ENCODE measurements at regions not wholly inside any gene's neighbourhood (a gene's known extent, or its start where the extent isn't known, plus 50 kb on each side); places are given as distances from the start of the nearest gene placed in this dataset.
"Not testable (repeated sequence)": the region's sequence is repeated elsewhere in the genome, so short reads cannot be mapped to it uniquely, and the experiment has no call there.

- Histone ChIP-seq H3K36me3 (ENCODE audit: insufficient read depth, low read length) (no peaks in the 10 kb centered on the region), H3K4me3 (ENCODE audit: low read length) (no peak overlapping the region), H3K27ac (ENCODE audit: low read length) (no peak overlapping the region), H2AFZ (ENCODE audit: low read length) (no peak overlapping the region), H3K9me2 (replicated peaks; ENCODE audit: insufficient read depth, low read length) (no peaks in the 10 kb centered on the region), H4K20me1 (ENCODE audit: insufficient read depth, low read depth, low read length) (no peaks in the 10 kb centered on the region), H3K4me2 (ENCODE audit: low read depth, low read length, poor library complexity, severe bottlenecking) (no peak overlapping the region), H3K27me3 (ENCODE audit: low read length) (no peaks in the 10 kb centered on the region), H3K4me1 (ENCODE audit: low read length) (no peaks in the 10 kb centered on the region), H3K9ac (ENCODE audit: low read length) (no peak overlapping the region), H3K9me3 (ENCODE audit: low read length) (no peaks in the 10 kb centered on the region), H3K79me2 (ENCODE audit: low read length) (no peaks in the 10 kb centered on the region)
- no peak for DNase-seq
These were observed 331.9 kb upstream of the SFRP2 start for GRCh38 chr4:154120690-154121345.

- no peaks in the 10 kb centered on the region for H3K36me3 ChIP-seq (ENCODE audit: insufficient read depth, low read length)
- no peaks in the 10 kb centered on the region for H3K79me2 ChIP-seq (ENCODE audit: low read length)
- no peak overlapping the region for H3K4me2 ChIP-seq (ENCODE audit: low read depth, low read length, poor library complexity, severe bottlenecking)
- H3K9me2 ChIP-seq (replicated peaks; ENCODE audit: insufficient read depth, low read length) = no peaks in the 10 kb centered on the region
- H3K9me3 ChIP-seq (ENCODE audit: low read length) = no peaks in the 10 kb centered on the region
- no peak overlapping the region for H2AFZ ChIP-seq (ENCODE audit: low read length)
- no peak overlapping the region for H3K9ac ChIP-seq (ENCODE audit: low read length)
- no peak overlapping the region for H3K27ac ChIP-seq (ENCODE audit: low read length)
- H3K4me1 ChIP-seq (ENCODE audit: low read length) = no peaks in the 10 kb centered on the region
- H3K27me3 ChIP-seq (ENCODE audit: low read length) = no peaks in the 10 kb centered on the region
- DNase-seq = no peak
- H4K20me1 ChIP-seq (ENCODE audit: insufficient read depth, low read depth, low read length) = no peaks in the 10 kb centered on the region
- no peak overlapping the region for H3K4me3 ChIP-seq (ENCODE audit: low read length)
These were observed 331.3 kb upstream of the SFRP2 start for GRCh38 chr4:154120006-154120676.

DNA sequence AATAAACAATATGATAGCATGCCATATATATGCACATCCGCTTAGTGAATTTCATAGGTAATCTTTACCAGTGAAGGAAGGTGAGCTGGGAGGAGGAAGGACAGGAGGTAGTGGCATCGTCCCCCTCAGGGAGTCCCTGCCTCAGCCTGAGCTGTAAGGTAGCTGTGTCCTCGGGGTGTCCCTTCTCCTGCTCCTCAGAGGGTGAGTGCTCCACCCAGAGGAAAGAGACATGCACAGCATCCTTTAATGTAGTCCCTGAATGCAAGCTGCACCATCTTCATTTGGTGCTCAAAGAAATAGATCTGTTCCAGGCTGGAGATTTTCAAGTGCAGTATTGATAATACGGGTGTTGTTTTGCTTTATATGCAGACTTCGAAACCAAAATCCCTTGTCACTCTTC, 330.4 kb upstream of the SFRP2 start:
- Histone ChIP-seq H3K79me2 (ENCODE audit: low read length) (no peaks in the 10 kb centered on the region), H2AFZ (ENCODE audit: low read length) (no peak overlapping the region), H3K9ac (ENCODE audit: low read length) (no peak overlapping the region), H3K9me3 (ENCODE audit: low read length) (no peaks in the 10 kb centered on the region), H3K27ac (ENCODE audit: low read length) (no peak overlapping the region), H4K20me1 (ENCODE audit: insufficient read depth, low read depth, low read length) (no peaks in the 10 kb centered on the region), H3K36me3 (ENCODE audit: insufficient read depth, low read length) (no peaks in the 10 kb centered on the region), H3K27me3 (ENCODE audit: low read length) (no peaks in the 10 kb centered on the region), H3K4me2 (ENCODE audit: low read depth, low read length, poor library complexity, severe bottlenecking) (no peak overlapping the region), H3K4me1 (ENCODE audit: low read length) (no peaks in the 10 kb centered on the region), H3K9me2 (replicated peaks; ENCODE audit: insufficient read depth, low read length) (no peaks in the 10 kb centered on the region), H3K4me3 (ENCODE audit: low read length) (no peak overlapping the region)
- DNase-seq = no peak

DNA sequence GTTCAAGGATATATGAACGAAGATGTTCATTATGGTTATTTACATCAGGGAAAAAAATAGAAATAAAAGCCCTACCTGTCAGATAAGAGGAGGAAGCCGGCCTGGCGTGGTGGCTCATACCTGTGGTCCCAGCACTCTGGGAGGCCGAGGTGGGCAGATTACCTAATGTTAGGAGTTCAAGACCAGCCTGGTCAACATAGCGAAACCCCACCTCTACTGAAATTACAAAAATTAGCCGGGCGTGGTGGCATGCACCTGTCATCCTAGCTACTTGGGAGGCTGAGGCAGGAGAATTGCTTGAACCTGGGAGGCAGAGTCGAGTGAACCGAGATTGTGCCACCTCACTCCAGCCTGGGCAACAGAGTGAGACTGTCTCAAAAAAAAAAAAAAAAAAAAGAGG, 328.8 kb upstream of the SFRP2 start:
- H3K9me2 ChIP-seq (replicated peaks; ENCODE audit: insufficient read depth, low read length); H2AFZ ChIP-seq (ENCODE audit: low read length); H3K79me2 ChIP-seq (ENCODE audit: low read length); H3K9me3 ChIP-seq (ENCODE audit: low read length); H3K4me3 ChIP-seq (ENCODE audit: low read length); H3K4me2 ChIP-seq (ENCODE audit: low read depth, low read length, poor library complexity, severe bottlenecking); H4K20me1 ChIP-seq (ENCODE audit: insufficient read depth, low read depth, low read length); H3K27me3 ChIP-seq (ENCODE audit: low read length); H3K9ac ChIP-seq (ENCODE audit: low read length); H3K27ac ChIP-seq (ENCODE audit: low read length); H3K4me1 ChIP-seq (ENCODE audit: low read length); H3K36me3 ChIP-seq (ENCODE audit: insufficient read depth, low read length); DNase-seq: not testable (repeated sequence)

- H2AFZ ChIP-seq (ENCODE audit: low read length) = no peak overlapping the region
- H4K20me1 ChIP-seq (ENCODE audit: insufficient read depth, low read depth, low read length) = no peaks in the 10 kb centered on the region
- no peaks in the 10 kb centered on the region for H3K36me3 ChIP-seq (ENCODE audit: insufficient read depth, low read length)
- no peaks in the 10 kb centered on the region for H3K4me1 ChIP-seq (ENCODE audit: low read length)
- no peaks in the 10 kb centered on the region for H3K9me3 ChIP-seq (ENCODE audit: low read length)
- 0 out of 2 replicates have a peak, but pooled peaks cover under 1% of the 10 kb centered on the region for H3K27me3 ChIP-seq (ENCODE audit: low read length)
- no peaks in the 10 kb centered on the region for H3K9me2 ChIP-seq (replicated peaks; ENCODE audit: insufficient read depth, low read length)
- H3K4me3 ChIP-seq (ENCODE audit: low read length) = no peak overlapping the region
- no peak for DNase-seq
- no peak overlapping the region for H3K9ac ChIP-seq (ENCODE audit: low read length)
- H3K4me2 ChIP-seq (ENCODE audit: low read depth, low read length, poor library complexity, severe bottlenecking) = no peak overlapping the region
- no peaks in the 10 kb centered on the region for H3K79me2 ChIP-seq (ENCODE audit: low read length)
- H3K27ac ChIP-seq (ENCODE audit: low read length) = no peak overlapping the region
These were observed 318.5 kb upstream of the SFRP2 start for GRCh38 chr4:154107337-154107736.

GRCh38 chr4:154088741-154089140, 299.9 kb upstream of the SFRP2 start:
- H3K9ac ChIP-seq (ENCODE audit: low read length) = no peak overlapping the region
- H3K79me2 ChIP-seq (ENCODE audit: low read length) = no peaks in the 10 kb centered on the region
- peaks cover 5% of the 10 kb centered on the region; the same call in 1 of the 2 replicates for H3K27me3 ChIP-seq (ENCODE audit: low read length)
- H4K20me1 ChIP-seq (ENCODE audit: insufficient read depth, low read depth, low read length) = no peaks in the 10 kb centered on the region
- H2AFZ ChIP-seq (ENCODE audit: low read length) = no peak overlapping the region
- no peaks in the 10 kb centered on the region for H3K9me2 ChIP-seq (replicated peaks; ENCODE audit: insufficient read depth, low read length)
- H3K4me3 ChIP-seq (ENCODE audit: low read length) = no peak overlapping the region
- no peaks in the 10 kb centered on the region for H3K9me3 ChIP-seq (ENCODE audit: low read length)
- no peak for DNase-seq
- H3K4me1 ChIP-seq (ENCODE audit: low read length) = no peaks in the 10 kb centered on the region
- no peaks in the 10 kb centered on the region for H3K36me3 ChIP-seq (ENCODE audit: insufficient read depth, low read length)
- H3K27ac ChIP-seq (ENCODE audit: low read length) = no peak overlapping the region
- no peak overlapping the region for H3K4me2 ChIP-seq (ENCODE audit: low read depth, low read length, poor library complexity, severe bottlenecking)

DNA sequence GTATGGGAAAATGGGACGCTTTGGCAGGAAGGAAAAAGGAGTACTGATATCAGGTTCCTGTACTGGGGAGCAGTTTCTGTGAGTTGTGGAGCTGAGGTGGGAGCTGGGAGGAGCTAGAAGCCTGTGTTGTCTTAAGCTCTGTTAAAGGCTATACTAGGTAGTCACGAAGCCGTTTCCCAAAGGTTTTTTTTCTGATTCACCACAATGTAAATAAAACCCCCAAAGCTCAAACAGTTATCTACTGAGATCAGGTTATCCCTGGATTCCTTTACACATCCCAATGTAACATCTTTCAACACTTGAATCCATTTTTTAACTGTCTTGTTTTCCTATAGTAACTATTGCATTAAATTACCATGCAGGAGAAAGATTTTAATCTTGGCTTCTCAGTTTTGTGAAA, 297.4 kb upstream of the SFRP2 start:
- H3K4me3 ChIP-seq (ENCODE audit: low read length) = no peak overlapping the region
- H3K27ac ChIP-seq (ENCODE audit: low read length) = no peak overlapping the region
- no peaks in the 10 kb centered on the region for H3K79me2 ChIP-seq (ENCODE audit: low read length)
- H2AFZ ChIP-seq (ENCODE audit: low read length) = no peak overlapping the region
- H3K27me3 ChIP-seq (ENCODE audit: low read length) = peaks cover 5% of the 10 kb centered on the region; the same call in 1 of the 2 replicates
- H3K36me3 ChIP-seq (ENCODE audit: insufficient read depth, low read length) = no peaks in the 10 kb centered on the region
- H3K9me2 ChIP-seq (replicated peaks; ENCODE audit: insufficient read depth, low read length) = no peaks in the 10 kb centered on the region
- H3K9ac ChIP-seq (ENCODE audit: low read length) = no peak overlapping the region
- peaks cover 9% of the 10 kb centered on the region for H3K4me1 ChIP-seq (ENCODE audit: low read length)
- H3K9me3 ChIP-seq (ENCODE audit: low read length) = no peaks in the 10 kb centered on the region
- no peaks in the 10 kb centered on the region for H4K20me1 ChIP-seq (ENCODE audit: insufficient read depth, low read depth, low read length)
- no peak for DNase-seq
- H3K4me2 ChIP-seq (ENCODE audit: low read depth, low read length, poor library complexity, severe bottlenecking) = no peak overlapping the region

DNA sequence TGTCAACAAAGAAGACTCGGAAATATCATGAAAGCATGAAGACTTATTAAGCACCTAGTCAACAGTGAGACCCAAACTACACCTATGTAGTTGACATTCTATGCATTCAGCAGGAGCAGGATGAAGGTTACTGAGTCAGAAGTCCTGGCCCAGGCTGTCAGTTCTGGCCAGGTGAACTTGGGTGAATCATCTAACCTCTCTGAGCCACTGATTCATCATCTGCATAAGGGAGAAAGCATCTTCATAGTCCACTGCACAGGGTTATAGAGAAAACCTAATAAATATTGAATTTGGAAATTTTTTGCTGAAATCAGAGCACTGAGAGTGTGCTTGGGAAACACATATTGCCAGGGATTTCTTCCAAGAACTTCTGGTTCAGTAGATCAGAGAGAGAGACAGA, 296.0 kb upstream of the SFRP2 start:
- Histone ChIP-seq H3K9me2 (replicated peaks; ENCODE audit: insufficient read depth, low read length) (no peaks in the 10 kb centered on the region), H3K27ac (ENCODE audit: low read length) (no peak overlapping the region), H3K27me3 (ENCODE audit: low read length) (peaks cover 1% of the 10 kb centered on the region; the same call in 1 of the 2 replicates), H3K9ac (ENCODE audit: low read length) (no peak overlapping the region), H3K79me2 (ENCODE audit: low read length) (no peaks in the 10 kb centered on the region), H4K20me1 (ENCODE audit: insufficient read depth, low read depth, low read length) (no peaks in the 10 kb centered on the region), H3K4me3 (ENCODE audit: low read length) (no peak overlapping the region), H2AFZ (ENCODE audit: low read length) (no peak overlapping the region), H3K36me3 (ENCODE audit: insufficient read depth, low read length) (no peaks in the 10 kb centered on the region), H3K4me2 (ENCODE audit: low read depth, low read length, poor library complexity, severe bottlenecking) (no peak overlapping the region), H3K9me3 (ENCODE audit: low read length) (no peaks in the 10 kb centered on the region), H3K4me1 (ENCODE audit: low read length) (peaks cover 19% of the 10 kb centered on the region)
- DNase-seq = no peak
